A549 (cell line): ENCODE measurements at regions not wholly inside any gene's neighbourhood (a gene's known extent, or its start where the extent isn't known, plus 50 kb on each side); places are given as distances from the start of the nearest gene placed in this dataset.

Experiments
- FOSL2 ChIP-seq, 2 experiments: fragments of 450-650 bp in 1 of 2; fragments of >200 bp in 1 of 2; sonication (Bioruptor Twin) in 1 of 2; formaldehyde crosslinking; IDR thresholded peaks; 2 replicates each; pipeline versions ENCODE4 v1.5.0 to v1.6.1; 2016 to 2020; ENCODE audit warnings: mild to moderate bottlenecking in 1 of 2, moderate library complexity in 1 of 2
- JUN ChIP-seq, 2 experiments: fragments of >200 bp; sonication (Bioruptor Twin); formaldehyde crosslinking; IDR thresholded peaks; 2 replicates in 1 of 2; 3 replicates in 1 of 2; pipeline ENCODE4 v1.6.1; 2016 to 2017
- MAFK ChIP-seq: fragments of 450-650 bp; IDR thresholded peaks from 2 replicates; pipeline ENCODE4 v1.6.1; 2014; ENCODE audit not compliant: partially characterized antibody
- NR3C1 ChIP-seq: fragments of >200 bp; sonication (Bioruptor Twin); formaldehyde crosslinking; IDR thresholded peaks from 3 replicates; pipeline ENCODE4 v1.6.1; 2017
- POLR2A ChIP-seq: IDR thresholded peaks from 2 replicates; pipeline ENCODE4 v1.6.1; 2012; ENCODE audit warnings: mild to moderate bottlenecking, low read length
- RAD21 ChIP-seq, 2 experiments: fragments of >200 bp in 1 of 2; sonication (Bioruptor Twin) in 1 of 2; formaldehyde crosslinking in 1 of 2; IDR thresholded peaks in 1 of 2; conservative IDR thresholded peaks in 1 of 2; 2 replicates in 1 of 2; 3 replicates in 1 of 2; pipeline ENCODE4 v1.6.1; 2012 to 2018; ENCODE audit warnings: inconsistent platforms in 1 of 2
- RFX5 ChIP-seq: fragments of 450-650 bp; IDR thresholded peaks from 2 replicates; pipeline ENCODE4 v1.7.1; 2014; ENCODE audit warnings: antibody characterized with exemption, mild to moderate bottlenecking, moderate library complexity
- SREBF2 ChIP-seq: fragments of 450-650 bp; IDR thresholded peaks from 2 replicates; pipeline ENCODE4 v1.6.1; 2014; ENCODE audit warnings: mild to moderate bottlenecking, moderate library complexity
- TF ChIP-seq, protein P1 (sequence below): fragments of >200 bp; sonication (Bioruptor Twin); formaldehyde crosslinking; IDR thresholded peaks from 3 replicates; pipeline ENCODE4 v1.5.1; 2016
- TF ChIP-seq, protein P2 (sequence below): fragments of 450-650 bp; IDR thresholded peaks from 2 replicates; pipeline ENCODE4 v1.6.1; 2014; ENCODE audit warnings: antibody characterized with exemption
- TF ChIP-seq, protein P3 (sequence below): fragments of 200-600 bp; sonication (generic); IDR thresholded peaks from 2 replicates; pipeline ENCODE4 v1.6.1; 2016; ENCODE audit warnings: antibody characterized with exemption, mild to moderate bottlenecking, moderate library complexity

DNA sequence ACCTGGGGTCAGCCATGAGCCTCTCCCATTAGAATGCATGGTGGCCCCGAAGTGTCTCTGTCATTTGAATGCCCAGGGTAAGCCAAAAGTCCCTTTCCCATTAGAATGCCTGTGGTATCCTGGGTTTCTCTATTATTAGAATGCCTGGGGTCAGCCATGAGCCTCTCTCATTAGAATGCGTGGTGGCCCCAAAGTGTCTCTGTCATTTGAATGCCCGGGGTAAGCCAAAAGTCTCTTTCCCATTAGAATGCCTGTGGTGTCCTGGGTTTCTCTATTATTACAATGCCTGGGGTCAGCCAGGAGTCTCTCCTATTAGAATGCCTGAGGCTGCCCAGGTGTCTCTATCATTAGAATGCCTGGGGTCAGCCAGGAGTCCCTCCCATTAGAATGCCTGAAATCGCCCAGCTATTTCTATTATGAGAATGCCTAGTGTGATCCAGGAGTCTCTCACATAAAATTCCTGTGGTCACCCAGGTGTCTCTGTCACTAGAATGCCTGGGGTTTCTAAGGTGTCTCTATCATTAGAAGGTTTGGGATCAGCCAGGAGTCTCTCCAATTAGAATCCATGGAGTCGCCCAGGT lies 65.5 kb downstream of the RNF187 start:
- TF ChIP-seq, protein P1, sequence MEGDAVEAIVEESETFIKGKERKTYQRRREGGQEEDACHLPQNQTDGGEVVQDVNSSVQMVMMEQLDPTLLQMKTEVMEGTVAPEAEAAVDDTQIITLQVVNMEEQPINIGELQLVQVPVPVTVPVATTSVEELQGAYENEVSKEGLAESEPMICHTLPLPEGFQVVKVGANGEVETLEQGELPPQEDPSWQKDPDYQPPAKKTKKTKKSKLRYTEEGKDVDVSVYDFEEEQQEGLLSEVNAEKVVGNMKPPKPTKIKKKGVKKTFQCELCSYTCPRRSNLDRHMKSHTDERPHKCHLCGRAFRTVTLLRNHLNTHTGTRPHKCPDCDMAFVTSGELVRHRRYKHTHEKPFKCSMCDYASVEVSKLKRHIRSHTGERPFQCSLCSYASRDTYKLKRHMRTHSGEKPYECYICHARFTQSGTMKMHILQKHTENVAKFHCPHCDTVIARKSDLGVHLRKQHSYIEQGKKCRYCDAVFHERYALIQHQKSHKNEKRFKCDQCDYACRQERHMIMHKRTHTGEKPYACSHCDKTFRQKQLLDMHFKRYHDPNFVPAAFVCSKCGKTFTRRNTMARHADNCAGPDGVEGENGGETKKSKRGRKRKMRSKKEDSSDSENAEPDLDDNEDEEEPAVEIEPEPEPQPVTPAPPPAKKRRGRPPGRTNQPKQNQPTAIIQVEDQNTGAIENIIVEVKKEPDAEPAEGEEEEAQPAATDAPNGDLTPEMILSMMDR, result no peak
- no peak for TF ChIP-seq POLR2A
- no peak for TF ChIP-seq JUN (IDR thresholded peaks at IDR 0.05)
- TF ChIP-seq RFX5, result no peak
- TF ChIP-seq SREBF2, result no peak
- no peak for TF ChIP-seq RAD21 (conservative IDR thresholded peaks at IDR 0.05 in 1 of 2, IDR thresholded peaks at IDR 0.05 in 1 of 2)
- TF ChIP-seq, protein P2, sequence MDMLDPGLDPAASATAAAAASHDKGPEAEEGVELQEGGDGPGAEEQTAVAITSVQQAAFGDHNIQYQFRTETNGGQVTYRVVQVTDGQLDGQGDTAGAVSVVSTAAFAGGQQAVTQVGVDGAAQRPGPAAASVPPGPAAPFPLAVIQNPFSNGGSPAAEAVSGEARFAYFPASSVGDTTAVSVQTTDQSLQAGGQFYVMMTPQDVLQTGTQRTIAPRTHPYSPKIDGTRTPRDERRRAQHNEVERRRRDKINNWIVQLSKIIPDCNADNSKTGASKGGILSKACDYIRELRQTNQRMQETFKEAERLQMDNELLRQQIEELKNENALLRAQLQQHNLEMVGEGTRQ, result no peak
- no peak for TF ChIP-seq MAFK
- no peak for TF ChIP-seq FOSL2 (IDR thresholded peaks at IDR 0.05)
- no peak for TF ChIP-seq FOSL2 (CRISPR knock-in tag; IDR thresholded peaks at IDR 0.05)
- TF ChIP-seq, protein P3, sequence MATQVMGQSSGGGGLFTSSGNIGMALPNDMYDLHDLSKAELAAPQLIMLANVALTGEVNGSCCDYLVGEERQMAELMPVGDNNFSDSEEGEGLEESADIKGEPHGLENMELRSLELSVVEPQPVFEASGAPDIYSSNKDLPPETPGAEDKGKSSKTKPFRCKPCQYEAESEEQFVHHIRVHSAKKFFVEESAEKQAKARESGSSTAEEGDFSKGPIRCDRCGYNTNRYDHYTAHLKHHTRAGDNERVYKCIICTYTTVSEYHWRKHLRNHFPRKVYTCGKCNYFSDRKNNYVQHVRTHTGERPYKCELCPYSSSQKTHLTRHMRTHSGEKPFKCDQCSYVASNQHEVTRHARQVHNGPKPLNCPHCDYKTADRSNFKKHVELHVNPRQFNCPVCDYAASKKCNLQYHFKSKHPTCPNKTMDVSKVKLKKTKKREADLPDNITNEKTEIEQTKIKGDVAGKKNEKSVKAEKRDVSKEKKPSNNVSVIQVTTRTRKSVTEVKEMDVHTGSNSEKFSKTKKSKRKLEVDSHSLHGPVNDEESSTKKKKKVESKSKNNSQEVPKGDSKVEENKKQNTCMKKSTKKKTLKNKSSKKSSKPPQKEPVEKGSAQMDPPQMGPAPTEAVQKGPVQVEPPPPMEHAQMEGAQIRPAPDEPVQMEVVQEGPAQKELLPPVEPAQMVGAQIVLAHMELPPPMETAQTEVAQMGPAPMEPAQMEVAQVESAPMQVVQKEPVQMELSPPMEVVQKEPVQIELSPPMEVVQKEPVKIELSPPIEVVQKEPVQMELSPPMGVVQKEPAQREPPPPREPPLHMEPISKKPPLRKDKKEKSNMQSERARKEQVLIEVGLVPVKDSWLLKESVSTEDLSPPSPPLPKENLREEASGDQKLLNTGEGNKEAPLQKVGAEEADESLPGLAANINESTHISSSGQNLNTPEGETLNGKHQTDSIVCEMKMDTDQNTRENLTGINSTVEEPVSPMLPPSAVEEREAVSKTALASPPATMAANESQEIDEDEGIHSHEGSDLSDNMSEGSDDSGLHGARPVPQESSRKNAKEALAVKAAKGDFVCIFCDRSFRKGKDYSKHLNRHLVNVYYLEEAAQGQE, result no peak
- no peak for TF ChIP-seq NR3C1
